ENCODE measurements at regions not wholly inside any gene's neighbourhood (a gene's known extent, or its start where the extent isn't known, plus 50 kb on each side); places are given as distances from the start of the nearest gene placed in this dataset.

- no peak overlapping the region for H3K27ac ChIP-seq
- TF ChIP-seq ZFX (IDR thresholded peaks at IDR 0.05; ENCODE audit: borderline replicate concordance) (no peak), CTCF (IDR thresholded peaks at IDR 0.05) (no peak)
Observed at GRCh38 chr22:47435204-47435487, 672.7 kb downstream of the TBC1D22A start.

GRCh38 chr22:47434336-47435203 is 672.1 kb downstream of the TBC1D22A start:
- TF ChIP-seq CTCF (IDR thresholded peaks at IDR 0.05) = no peak
- TF ChIP-seq ZFX (IDR thresholded peaks at IDR 0.05; ENCODE audit: borderline replicate concordance) = no peak
- H3K27ac ChIP-seq = no peak overlapping the region

GRCh38 chr22:47433627-47434026 is 671.2 kb downstream of the TBC1D22A start:
- H3K27ac ChIP-seq = no peak overlapping the region
- TF ChIP-seq CTCF (IDR thresholded peaks at IDR 0.05) (no peak), ZFX (IDR thresholded peaks at IDR 0.05; ENCODE audit: borderline replicate concordance) (no peak)

GRCh38 chr22:47432683-47433082 is 670.2 kb downstream of the TBC1D22A start:
- TF ChIP-seq CTCF (IDR thresholded peaks at IDR 0.05) = no peak
- no peak for TF ChIP-seq ZFX (IDR thresholded peaks at IDR 0.05; ENCODE audit: borderline replicate concordance)
- H3K27ac ChIP-seq = no peak overlapping the region

- TF ChIP-seq CTCF (IDR thresholded peaks at IDR 0.05) (no peak), ZFX (IDR thresholded peaks at IDR 0.05; ENCODE audit: borderline replicate concordance) (no peak)
- no peak overlapping the region for H3K27ac ChIP-seq
Observed at GRCh38 chr22:47423861-47424820, 661.7 kb downstream of the TBC1D22A start.

GRCh38 chr22:47423266-47423665 is 660.8 kb downstream of the TBC1D22A start:
- H3K27ac ChIP-seq = no peak overlapping the region
- TF ChIP-seq CTCF (IDR thresholded peaks at IDR 0.05) (no peak), ZFX (IDR thresholded peaks at IDR 0.05; ENCODE audit: borderline replicate concordance) (no peak)

GRCh38 chr22:47422736-47423135 is 660.3 kb downstream of the TBC1D22A start:
- H3K27ac ChIP-seq = no peak overlapping the region
- TF ChIP-seq CTCF (IDR thresholded peaks at IDR 0.05) (no peak), ZFX (IDR thresholded peaks at IDR 0.05; ENCODE audit: borderline replicate concordance) (no peak)
